Upper lobe of right lung (tissue), 1 donor: ENCODE measurements at regions not wholly inside any gene's neighbourhood (a gene's known extent, or its start where the extent isn't known, plus 50 kb on each side); places are given as distances from the start of the nearest gene placed in this dataset.

ENCODE experiments used
- ATAC-seq: fragments of 200-7000 bp; cut with Tn5 transposase; one replicate; pipeline ENCODE4 v1.9.1; 2020; ENCODE audit warnings: mild to moderate bottlenecking, moderate library complexity
- DNase-seq: peaks from one replicate; pipeline ENCODE4 v3.0.0-alpha.2; 2020
- H3K27ac ChIP-seq: fragments of 200-600 bp; one replicate; pipeline ENCODE4 v1.8.0; 2022
- H3K27me3 ChIP-seq: fragments of 200-600 bp; one replicate; pipeline ENCODE4 v1.8.0; 2022; ENCODE audit warnings: mild to moderate bottlenecking
- H3K36me3 ChIP-seq: fragments of 200-600 bp; one replicate; pipeline ENCODE4 v1.8.0; 2022
- H3K4me1 ChIP-seq: fragments of 200-600 bp; one replicate; pipeline ENCODE4 v1.8.0; 2022
- H3K4me3 ChIP-seq: fragments of 200-600 bp; one replicate; pipeline ENCODE4 v1.8.0; 2022; ENCODE audit warnings: mild to moderate bottlenecking
- H3K9me3 ChIP-seq: fragments of 200-600 bp; one replicate; pipeline ENCODE4 v1.8.0; 2022
- CTCF ChIP-seq: fragments of 200-600 bp; IDR thresholded peaks from one replicate; pipeline ENCODE4 v1.8.0; 2022; ENCODE audit warnings: antibody characterized with exemption
- intact Hi-C: fragments of 100-400 bp; cut with DNase I; formaldehyde crosslinking; loops from one replicate; pipeline ENCODE4 v1.11.0; 2022
- donor health status: DM: no; HTN: yes; CAD: no; lungs with severe emphysema.

DNA sequence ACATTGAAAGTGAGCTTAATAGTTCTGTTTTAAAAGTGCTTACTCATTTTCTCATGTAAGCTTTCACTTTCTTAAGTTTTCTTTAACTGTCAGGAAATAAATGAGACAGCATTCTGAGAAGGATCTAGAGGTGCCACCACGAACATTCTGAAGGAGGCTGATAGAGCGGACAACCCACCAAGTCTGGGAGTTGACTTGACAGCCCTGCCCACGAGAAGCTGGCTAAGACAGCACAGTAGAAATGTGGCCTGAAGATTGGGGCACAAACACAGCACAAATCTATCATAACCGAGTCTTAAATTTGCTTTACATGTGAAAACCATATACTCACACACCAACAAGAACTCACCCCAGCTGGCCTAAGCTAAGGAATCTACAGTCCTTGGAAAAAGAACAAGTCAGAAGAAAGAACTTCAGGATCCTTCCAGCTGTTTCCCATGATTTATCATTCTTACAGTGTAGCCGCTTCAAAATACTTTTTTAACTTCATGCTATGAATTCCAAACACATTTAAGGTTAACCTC is 144.2 kb upstream of the TNFAIP3 start:
- H3K27me3 ChIP-seq = no peaks in the 10 kb centered on the region
- no peak overlapping the region for H3K4me3 ChIP-seq
- no peak for TF ChIP-seq CTCF
- no peaks in the 10 kb centered on the region for H3K4me1 ChIP-seq
- H3K27ac ChIP-seq = no peak overlapping the region
- intact Hi-C loops = no loop called here
- no peak for DNase-seq
- ATAC-seq = peak; percentile 33
- no peaks in the 10 kb centered on the region for H3K36me3 ChIP-seq
- H3K9me3 ChIP-seq = no peaks in the 10 kb centered on the region

GRCh38 chr6:137723273-137724017 is 143.6 kb upstream of the TNFAIP3 start:
- H3K4me3 ChIP-seq = no peak overlapping the region
- intact Hi-C loops = no loop called here
- DNase-seq = no peak
- H3K9me3 ChIP-seq = no peaks in the 10 kb centered on the region
- no peaks in the 10 kb centered on the region for H3K36me3 ChIP-seq
- no peak for TF ChIP-seq CTCF
- no peaks in the 10 kb centered on the region for H3K4me1 ChIP-seq
- H3K27ac ChIP-seq = no peak overlapping the region
- H3K27me3 ChIP-seq = no peaks in the 10 kb centered on the region
- no peak for ATAC-seq

GRCh38 chr6:137724018-137724403 is 143.0 kb upstream of the TNFAIP3 start:
- Histone ChIP-seq H3K36me3 (no peaks in the 10 kb centered on the region), H3K9me3 (no peaks in the 10 kb centered on the region), H3K4me1 (no peaks in the 10 kb centered on the region), H3K27me3 (no peaks in the 10 kb centered on the region), H3K27ac (no peak overlapping the region), H3K4me3 (no peak overlapping the region)
- TF ChIP-seq CTCF = no peak
- ATAC-seq (no peak), DNase-seq (no peak)
- intact Hi-C loops = no loop called here

GRCh38 chr6:137724495-137725211 is 142.4 kb upstream of the TNFAIP3 start:
- Histone ChIP-seq H3K36me3 (no peaks in the 10 kb centered on the region), H3K4me3 (no peak overlapping the region), H3K27me3 (no peaks in the 10 kb centered on the region), H3K27ac (no peak overlapping the region), H3K4me1 (no peaks in the 10 kb centered on the region), H3K9me3 (no peaks in the 10 kb centered on the region)
- TF ChIP-seq CTCF = no peak
- intact Hi-C loops = no loop called here
- ATAC-seq = peak; percentile 84
- peak; percentile 66 for DNase-seq

DNA sequence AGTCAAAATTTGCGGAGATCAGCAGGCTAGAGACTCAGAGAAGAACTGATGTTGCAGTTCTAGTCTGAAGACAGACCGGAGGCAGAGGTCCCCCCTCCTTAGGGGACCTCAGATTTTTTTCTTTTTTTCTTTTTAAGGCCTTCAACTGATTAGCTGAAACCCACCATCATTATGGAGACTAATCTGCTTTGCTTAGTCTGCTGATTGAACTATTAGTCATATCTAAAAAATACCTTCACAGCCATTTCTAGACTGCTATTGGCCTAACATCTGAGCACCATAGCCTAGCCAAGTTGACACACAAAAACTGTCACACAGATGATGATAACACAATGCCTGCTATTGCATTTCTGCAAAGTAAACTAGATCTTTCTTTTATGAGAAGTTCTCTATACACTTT is 141.1 kb upstream of the TNFAIP3 start:
- no peak for TF ChIP-seq CTCF
- ATAC-seq = no peak
- no peaks in the 10 kb centered on the region for H3K9me3 ChIP-seq
- no peak overlapping the region for H3K27ac ChIP-seq
- intact Hi-C loops = no loop called here
- no peaks in the 10 kb centered on the region for H3K36me3 ChIP-seq
- H3K4me3 ChIP-seq = no peak overlapping the region
- H3K27me3 ChIP-seq = no peaks in the 10 kb centered on the region
- H3K4me1 ChIP-seq = no peaks in the 10 kb centered on the region
- DNase-seq = no peak
